Upper lobe of left lung (tissue), 6 donors: ENCODE measurements at regions not wholly inside any gene's neighbourhood (a gene's known extent, or its start where the extent isn't known, plus 50 kb on each side); places are given as distances from the start of the nearest gene placed in this dataset.

Experiments
- ATAC-seq, 2 donors: fragments of 200-7000 bp; cut with Tn5 transposase; one replicate each; pipeline ENCODE4 v1.9.1; 2022; ENCODE audit warnings: mild to moderate bottlenecking in 2 of 2, moderate library complexity in 2 of 2; ENCODE audit not compliant: low FRiP score in 2 of 2
- DNase-seq, 2 donors: peaks; one replicate each; pipeline ENCODE4 v3.0.0-alpha.2; 2019 to 2020
- H3K27ac ChIP-seq, 4 donors: fragments of 200-600 bp; sonication (generic); one replicate each; pipeline ENCODE4 v1.5.1; 2016 to 2019
- H3K27me3 ChIP-seq, 4 donors: fragments of 200-600 bp; sonication (generic); one replicate each; pipeline ENCODE4 v1.5.1; 2017 to 2019
- H3K36me3 ChIP-seq, 4 donors: fragments of 200-600 bp; sonication (generic); one replicate each; pipeline ENCODE4 v1.5.1; 2016 to 2019
- H3K4me1 ChIP-seq, 4 donors: fragments of 200-600 bp; sonication (generic); one replicate each; pipeline ENCODE4 v1.5.1; 2018 to 2019
- H3K4me3 ChIP-seq, 4 donors: fragments of 200-600 bp; sonication (generic); one replicate each; pipeline ENCODE4 v1.5.1; 2017 to 2019; ENCODE audit warnings: mild to moderate bottlenecking in 2 of 4, moderate library complexity in 1 of 4
- H3K9me3 ChIP-seq, 4 donors: fragments of 200-600 bp; sonication (generic); one replicate each; pipeline ENCODE4 v1.5.1; 2018 to 2019
- EP300 ChIP-seq, 4 donors: sonication (generic); formaldehyde crosslinking; IDR thresholded peaks; one replicate each; pipeline ENCODE4 v1.5.1; 2017; ENCODE audit warnings: antibody characterized with exemption in 4 of 4, control low read depth in 2 of 4
- POLR2A ChIP-seq, 4 donors: fragments of 450-650 bp; IDR thresholded peaks; one replicate each; pipeline ENCODE4 v1.5.1; 2016 to 2017; ENCODE audit warnings: antibody characterized with exemption in 4 of 4, mild to moderate bottlenecking in 2 of 4
- POLR2AphosphoS5 ChIP-seq, 2 donors: sonication (generic); formaldehyde crosslinking; IDR thresholded peaks; one replicate each; pipeline ENCODE4 v1.5.1; 2017; ENCODE audit warnings: antibody characterized with exemption in 2 of 2
- WGBS, 2 donors: methylation state at CpG; one replicate each; pipeline ENCODE4 v1.1.5; 2017 to 2018; 5-methylcytosine and 5-hydroxymethylcytosine counted together
- TF ChIP-seq, protein P1 (sequence below), 6 experiments: fragments of 450-650 bp in 4 of 6; fragments of 200-600 bp in 2 of 6; sonication (generic) in 2 of 6; IDR thresholded peaks; one replicate each; pipeline ENCODE4 v1.5.1; 2016 to 2019; ENCODE audit warnings: antibody characterized with exemption in 6 of 6
- donor health status: DM: no; HTN: no; CAD: no; lungs with moderate emphysema.
- donor health status: DM: no; HTN: yes; CAD: no; lungs with severe emphysema.

DNA sequence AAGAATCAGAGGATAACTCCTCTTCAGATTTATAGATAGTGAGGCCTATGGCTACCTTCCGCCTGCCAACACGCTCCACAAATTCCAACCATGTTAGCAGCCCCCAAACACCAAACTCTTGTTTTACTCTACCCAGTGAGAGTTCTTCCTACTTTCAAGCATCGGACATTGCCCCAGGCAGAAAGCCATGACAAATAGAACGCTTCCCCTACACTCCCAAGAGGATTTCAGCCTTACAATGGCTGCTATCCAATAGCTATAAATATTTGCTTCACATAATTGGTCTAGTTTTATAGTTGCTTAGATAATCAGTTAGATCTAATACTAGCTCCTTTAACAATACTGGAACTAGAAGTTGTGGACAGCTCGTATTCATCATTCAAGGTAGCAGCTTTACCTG is 503.4 kb upstream of the VRK2 start:
- H3K4me1 ChIP-seq, result no peaks in the 10 kb centered on the region
- DNase-seq (no peak), ATAC-seq (no peak)
- 83 to 93% methylated on average over 5 of the region's 5 CpGs for WGBS, 2 donors
- H3K9me3 ChIP-seq, result no peaks in the 10 kb centered on the region
- no peaks in the 10 kb centered on the region for H3K36me3 ChIP-seq
- TF ChIP-seq POLR2AphosphoS5 (IDR thresholded peaks at IDR 0.05), result no peak
- TF ChIP-seq EP300 (IDR thresholded peaks at IDR 0.05), result no peak
- TF ChIP-seq, protein P1, sequence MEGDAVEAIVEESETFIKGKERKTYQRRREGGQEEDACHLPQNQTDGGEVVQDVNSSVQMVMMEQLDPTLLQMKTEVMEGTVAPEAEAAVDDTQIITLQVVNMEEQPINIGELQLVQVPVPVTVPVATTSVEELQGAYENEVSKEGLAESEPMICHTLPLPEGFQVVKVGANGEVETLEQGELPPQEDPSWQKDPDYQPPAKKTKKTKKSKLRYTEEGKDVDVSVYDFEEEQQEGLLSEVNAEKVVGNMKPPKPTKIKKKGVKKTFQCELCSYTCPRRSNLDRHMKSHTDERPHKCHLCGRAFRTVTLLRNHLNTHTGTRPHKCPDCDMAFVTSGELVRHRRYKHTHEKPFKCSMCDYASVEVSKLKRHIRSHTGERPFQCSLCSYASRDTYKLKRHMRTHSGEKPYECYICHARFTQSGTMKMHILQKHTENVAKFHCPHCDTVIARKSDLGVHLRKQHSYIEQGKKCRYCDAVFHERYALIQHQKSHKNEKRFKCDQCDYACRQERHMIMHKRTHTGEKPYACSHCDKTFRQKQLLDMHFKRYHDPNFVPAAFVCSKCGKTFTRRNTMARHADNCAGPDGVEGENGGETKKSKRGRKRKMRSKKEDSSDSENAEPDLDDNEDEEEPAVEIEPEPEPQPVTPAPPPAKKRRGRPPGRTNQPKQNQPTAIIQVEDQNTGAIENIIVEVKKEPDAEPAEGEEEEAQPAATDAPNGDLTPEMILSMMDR (IDR thresholded peaks at IDR 0.05), result no peak
- TF ChIP-seq POLR2A (IDR thresholded peaks at IDR 0.05), result no peak
- H3K27me3 ChIP-seq, result no peaks in the 10 kb centered on the region
- no peak overlapping the region for H3K27ac ChIP-seq
- no peak overlapping the region for H3K4me3 ChIP-seq

- H3K4me3 ChIP-seq, result no peak overlapping the region
- ATAC-seq (no peak), DNase-seq (no peak)
- TF ChIP-seq POLR2A (IDR thresholded peaks at IDR 0.05) (no peak), POLR2AphosphoS5 (IDR thresholded peaks at IDR 0.05) (no peak), EP300 (IDR thresholded peaks at IDR 0.05) (no peak)
- TF ChIP-seq, protein P1 (IDR thresholded peaks at IDR 0.05), result no peak
- no peaks in the 10 kb centered on the region for H3K36me3 ChIP-seq
- no peaks in the 10 kb centered on the region for H3K4me1 ChIP-seq
- no peaks in the 10 kb centered on the region for H3K9me3 ChIP-seq
- no peaks in the 10 kb centered on the region for H3K27me3 ChIP-seq
- no peak overlapping the region for H3K27ac ChIP-seq
These were observed 502.0 kb upstream of the VRK2 start for GRCh38 chr2:57544624-57545023.

DNA sequence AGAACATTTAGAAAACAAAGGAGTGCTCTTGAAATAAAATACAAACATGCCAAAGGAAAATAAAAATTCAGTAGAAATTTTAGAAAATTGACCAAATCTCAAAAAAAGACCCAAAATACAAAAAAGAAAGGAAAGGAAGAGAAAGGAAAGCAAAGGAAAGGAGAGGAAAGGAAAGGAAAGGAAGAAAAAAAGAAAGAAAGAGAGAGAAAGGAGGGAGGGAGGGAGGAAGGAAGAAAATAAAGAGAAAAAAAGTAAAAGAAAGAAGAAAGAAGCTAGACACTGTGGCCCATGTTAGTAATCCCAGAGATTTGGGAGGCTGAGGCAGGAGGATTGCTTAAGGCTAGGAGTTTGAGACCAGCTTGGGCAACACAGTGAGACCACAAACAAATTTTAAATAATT is 500.1 kb upstream of the VRK2 start:
- no peak for ATAC-seq
- H3K27me3 ChIP-seq, result no peaks in the 10 kb centered on the region

GRCh38 chr2:57549642-57550102 is 496.9 kb upstream of the VRK2 start:
- Histone ChIP-seq H3K9me3 (peaks cover 0 to 5% (median 0%) of the 10 kb centered on the region in 4 donors), H3K4me3 (no peak overlapping the region), H3K4me1 (no peaks in the 10 kb centered on the region), H3K27ac (no peak overlapping the region), H3K27me3 (no peaks in the 10 kb centered on the region), H3K36me3 (no peaks in the 10 kb centered on the region)
- WGBS, 2 donors, result 41 to 44% methylated on average over 5 of the region's 5 CpGs
- ATAC-seq, result peak in 1 of 2 donors; percentile 41
- TF ChIP-seq POLR2A (IDR thresholded peaks at IDR 0.05), result no peak
- TF ChIP-seq, protein P1 (IDR thresholded peaks at IDR 0.05), result peak in 2 of 6 experiments; percentile 8 to 10
- TF ChIP-seq EP300 (IDR thresholded peaks at IDR 0.05), result no peak
- DNase-seq, result no peak

More for the DNA sequence above, 500.1 kb upstream of the VRK2 start:
- TF ChIP-seq POLR2A (IDR thresholded peaks at IDR 0.05) (no peak), POLR2AphosphoS5 (IDR thresholded peaks at IDR 0.05) (no peak), EP300 (IDR thresholded peaks at IDR 0.05) (no peak)
- TF ChIP-seq, protein P1 (IDR thresholded peaks at IDR 0.05), result no peak
- DNase-seq, result no peak
- Histone ChIP-seq H3K36me3 (no peaks in the 10 kb centered on the region), H3K9me3 (peaks cover 0 to 5% (median 0%) of the 10 kb centered on the region in 4 donors), H3K4me3 (no peak overlapping the region), H3K4me1 (no peaks in the 10 kb centered on the region), H3K27ac (no peak overlapping the region)

GRCh38 chr2:57550912-57551311 is 495.7 kb upstream of the VRK2 start:
- 67 to 93% methylated on average over 2 of the region's 2 CpGs for WGBS, 2 donors
- no peaks in the 10 kb centered on the region for H3K4me1 ChIP-seq
- no peaks in the 10 kb centered on the region for H3K27me3 ChIP-seq
- H3K27ac ChIP-seq, result no peak overlapping the region
- no peak overlapping the region for H3K4me3 ChIP-seq
- no peak for TF ChIP-seq POLR2A (IDR thresholded peaks at IDR 0.05)
- DNase-seq (no peak), ATAC-seq (no peak)
- H3K36me3 ChIP-seq, result no peaks in the 10 kb centered on the region
- peaks cover 0 to 5% (median 0%) of the 10 kb centered on the region in 4 donors for H3K9me3 ChIP-seq
